Hepatocyte (in vitro differentiated cells): ENCODE measurements at regions not wholly inside any gene's neighbourhood (a gene's known extent, or its start where the extent isn't known, plus 50 kb on each side); places are given as distances from the start of the nearest gene placed in this dataset.

Source experiments
- CTCF ChIP-seq: fragments of 200-600 bp; sonication (generic); IDR thresholded peaks from 2 replicates; pipeline ENCODE4 v1.5.1; 2016; ENCODE audit warnings: antibody characterized with exemption, mild to moderate bottlenecking; ENCODE audit not compliant: poor library complexity
- EZH2 ChIP-seq: fragments of 200-600 bp; sonication (generic); IDR thresholded peaks from 2 replicates; pipeline ENCODE4 v1.6.1; 2016; ENCODE audit warnings: antibody characterized with exemption, mild to moderate bottlenecking, borderline replicate concordance

GRCh38 chr6:4270776-4271175, 135.4 kb upstream of the ECI2 start:
- TF ChIP-seq CTCF = no peak
- no peak for TF ChIP-seq EZH2
